GM12873 (cell line): ENCODE measurements at regions not wholly inside any gene's neighbourhood (a gene's known extent, or its start where the extent isn't known, plus 50 kb on each side); places are given as distances from the start of the nearest gene placed in this dataset.

Experiments
- TF ChIP-seq, protein P1 (sequence below): IDR thresholded peaks from 2 replicates; pipeline ENCODE4 v1.5.1; 2012; ENCODE audit warnings: low read depth, mild to moderate bottlenecking, moderate library complexity, low read length, control low read depth; ENCODE audit not compliant: insufficient read depth; ENCODE audit errors: missing control alignments

DNA sequence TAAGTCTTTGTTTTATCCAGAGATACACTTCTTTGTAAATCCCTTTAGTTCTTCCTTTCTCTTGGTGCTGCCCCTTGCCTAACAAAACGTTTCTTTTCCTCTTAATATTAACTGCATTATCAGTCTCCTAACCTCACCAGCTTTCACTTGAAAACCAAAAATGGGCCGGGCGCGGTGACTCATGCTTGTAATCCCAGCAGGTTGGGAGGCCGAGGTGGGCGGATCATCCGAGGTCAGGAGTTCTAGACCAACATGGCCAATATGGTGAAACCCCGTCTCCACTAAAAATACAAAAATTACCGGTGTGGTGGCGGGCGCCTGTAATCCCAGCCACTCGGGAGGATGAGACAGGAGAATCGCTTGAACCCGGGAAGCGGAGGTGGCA is 329.8 kb upstream of the MIR17HG start:
- TF ChIP-seq, protein P1, sequence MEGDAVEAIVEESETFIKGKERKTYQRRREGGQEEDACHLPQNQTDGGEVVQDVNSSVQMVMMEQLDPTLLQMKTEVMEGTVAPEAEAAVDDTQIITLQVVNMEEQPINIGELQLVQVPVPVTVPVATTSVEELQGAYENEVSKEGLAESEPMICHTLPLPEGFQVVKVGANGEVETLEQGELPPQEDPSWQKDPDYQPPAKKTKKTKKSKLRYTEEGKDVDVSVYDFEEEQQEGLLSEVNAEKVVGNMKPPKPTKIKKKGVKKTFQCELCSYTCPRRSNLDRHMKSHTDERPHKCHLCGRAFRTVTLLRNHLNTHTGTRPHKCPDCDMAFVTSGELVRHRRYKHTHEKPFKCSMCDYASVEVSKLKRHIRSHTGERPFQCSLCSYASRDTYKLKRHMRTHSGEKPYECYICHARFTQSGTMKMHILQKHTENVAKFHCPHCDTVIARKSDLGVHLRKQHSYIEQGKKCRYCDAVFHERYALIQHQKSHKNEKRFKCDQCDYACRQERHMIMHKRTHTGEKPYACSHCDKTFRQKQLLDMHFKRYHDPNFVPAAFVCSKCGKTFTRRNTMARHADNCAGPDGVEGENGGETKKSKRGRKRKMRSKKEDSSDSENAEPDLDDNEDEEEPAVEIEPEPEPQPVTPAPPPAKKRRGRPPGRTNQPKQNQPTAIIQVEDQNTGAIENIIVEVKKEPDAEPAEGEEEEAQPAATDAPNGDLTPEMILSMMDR = no peak

GRCh38 chr13:91020461-91021034 is 326.9 kb upstream of the MIR17HG start:
- TF ChIP-seq, protein P1 = no peak

- TF ChIP-seq, protein P1 = no peak
Observed at GRCh38 chr13:91024157-91024792, 323.2 kb upstream of the MIR17HG start.

- TF ChIP-seq, protein P1 = no peak
Observed at GRCh38 chr13:91025442-91025841, 322.0 kb upstream of the MIR17HG start.

DNA sequence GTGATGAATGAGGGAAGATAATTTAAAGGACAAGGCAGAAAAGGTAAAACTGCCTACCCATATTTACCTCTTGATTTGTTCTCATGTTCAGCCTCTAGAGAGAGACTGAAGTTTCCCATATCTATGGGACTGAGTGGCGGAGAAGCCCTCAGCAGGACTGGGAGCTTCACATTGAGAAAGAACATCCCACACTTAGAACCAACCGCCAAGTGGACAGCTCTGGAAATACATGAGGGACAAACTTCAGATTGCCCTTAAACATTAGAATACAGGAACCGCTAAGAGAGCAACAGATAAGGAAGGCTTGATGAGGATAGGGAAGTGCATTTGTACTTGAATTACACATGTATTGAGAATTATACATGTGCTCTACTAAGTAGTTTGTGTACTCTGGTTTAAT is 316.0 kb upstream of the MIR17HG start:
- TF ChIP-seq, protein P1 = no peak

DNA sequence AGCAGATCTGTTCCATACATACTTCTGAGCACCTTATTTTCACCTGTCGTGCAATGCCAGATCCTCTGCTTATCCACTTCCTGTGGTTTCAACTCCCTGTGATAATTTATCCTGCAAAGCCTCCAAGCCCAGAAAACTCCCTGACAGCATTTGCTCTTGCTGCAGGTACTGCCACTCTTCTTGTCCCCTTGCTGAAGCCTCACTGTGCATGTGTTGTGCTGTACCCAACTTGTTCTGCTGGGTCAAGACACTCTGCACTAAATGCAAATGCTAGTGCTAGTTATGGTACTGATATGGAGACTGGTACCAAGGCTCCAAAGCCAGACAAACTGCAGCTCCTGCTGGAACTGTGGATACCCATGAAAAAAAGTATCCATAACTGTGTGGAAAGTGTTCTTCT is 315.4 kb upstream of the MIR17HG start:
- TF ChIP-seq, protein P1 = no peak

GRCh38 chr13:91036886-91037285 is 310.6 kb upstream of the MIR17HG start:
- TF ChIP-seq, protein P1 = no peak

GRCh38 chr13:91042870-91043269 is 304.6 kb upstream of the MIR17HG start:
- TF ChIP-seq, protein P1 = no peak
